ENCODE measurements at regions not wholly inside any gene's neighbourhood (a gene's known extent, or its start where the extent isn't known, plus 50 kb on each side); places are given as distances from the start of the nearest gene placed in this dataset.
"Not testable (repeated sequence)": the region's sequence is repeated elsewhere in the genome, so short reads cannot be mapped to it uniquely, and the experiment has no call there.

DNA sequence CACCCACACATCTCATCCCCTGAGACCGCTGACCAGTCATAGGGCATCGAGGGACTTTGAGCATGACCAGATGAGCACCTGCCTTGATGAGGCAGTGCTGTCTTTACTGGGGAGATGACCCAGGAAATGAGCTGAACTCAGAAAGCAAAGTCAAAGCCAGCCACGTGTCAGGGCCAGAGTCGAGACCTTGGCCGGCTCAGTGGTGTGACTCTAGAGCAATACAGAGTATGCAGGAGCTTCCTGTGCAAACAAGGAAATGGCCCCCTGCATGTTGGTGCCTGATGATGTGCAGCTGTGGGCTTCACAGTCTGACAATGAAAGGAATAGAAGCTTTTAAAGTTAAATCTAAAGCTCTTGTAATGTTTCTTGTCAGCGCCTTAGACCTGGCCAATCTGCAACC, 332.9 kb downstream of the PCNX1 start:
- DNase-seq (ENCODE audit: low read depth in 2 of 2), result no peak

DNA sequence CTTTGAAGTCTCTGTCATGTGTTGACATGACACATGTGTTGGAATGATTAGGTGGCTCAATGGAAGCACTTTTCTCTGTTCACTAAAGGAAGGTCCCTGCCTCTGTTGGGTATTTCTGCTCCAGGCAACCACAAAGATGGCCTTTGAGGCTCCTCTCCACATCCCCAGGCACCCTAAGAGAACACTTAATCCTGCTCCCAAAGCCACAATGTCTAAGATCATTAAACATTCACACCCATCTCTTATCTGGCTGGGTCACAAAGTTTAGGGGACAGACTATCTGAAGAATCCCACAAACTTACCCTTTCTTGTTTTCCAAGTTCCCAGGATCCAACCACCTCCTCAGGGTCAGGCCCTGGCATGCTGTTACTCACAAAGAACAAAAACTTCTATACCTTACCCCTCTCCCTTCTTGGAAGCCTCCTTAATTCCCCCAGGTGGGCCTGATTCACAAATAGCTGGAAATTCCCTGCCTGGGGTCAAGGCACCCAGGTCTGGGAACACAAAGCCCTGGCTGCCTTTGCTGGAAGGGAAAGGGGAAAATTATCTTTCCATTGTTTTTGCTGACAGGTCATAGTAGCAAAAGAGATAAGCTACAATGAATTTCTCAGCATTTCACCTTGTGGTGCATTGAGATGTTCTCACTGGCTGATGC, 333.7 kb downstream of the PCNX1 start:
- DNase-seq (ENCODE audit: low read depth in 2 of 2), result peak in 1 of 2 donors; percentile 47

DNA sequence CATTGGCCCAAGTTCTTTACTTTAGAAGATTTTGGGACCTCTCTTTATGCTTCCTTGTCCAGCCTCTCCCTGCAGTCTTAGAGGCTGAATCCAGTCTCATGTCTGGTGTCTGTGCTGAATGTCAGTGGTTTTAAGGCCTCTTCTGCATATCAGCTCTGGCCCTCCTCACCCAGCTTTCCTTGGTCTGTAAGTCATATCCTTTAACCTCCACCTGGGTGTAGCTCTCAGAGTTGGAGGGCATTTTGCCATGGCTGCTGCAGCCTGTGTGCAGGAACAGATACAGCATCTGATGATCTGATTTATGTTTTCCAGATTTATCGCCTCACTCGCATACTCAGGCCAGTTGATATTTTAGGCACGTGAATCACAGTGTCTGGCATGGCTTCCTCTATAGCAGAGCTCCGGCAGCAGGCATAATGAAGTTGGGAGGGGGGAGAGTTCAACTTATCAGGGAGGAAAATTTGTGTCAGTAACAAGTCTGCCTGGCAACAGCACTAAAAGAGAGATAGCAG, 335.0 kb downstream of the PCNX1 start:
- peak; percentile 25 to 83 for DNase-seq (ENCODE audit: low read depth in 2 of 2)

DNA sequence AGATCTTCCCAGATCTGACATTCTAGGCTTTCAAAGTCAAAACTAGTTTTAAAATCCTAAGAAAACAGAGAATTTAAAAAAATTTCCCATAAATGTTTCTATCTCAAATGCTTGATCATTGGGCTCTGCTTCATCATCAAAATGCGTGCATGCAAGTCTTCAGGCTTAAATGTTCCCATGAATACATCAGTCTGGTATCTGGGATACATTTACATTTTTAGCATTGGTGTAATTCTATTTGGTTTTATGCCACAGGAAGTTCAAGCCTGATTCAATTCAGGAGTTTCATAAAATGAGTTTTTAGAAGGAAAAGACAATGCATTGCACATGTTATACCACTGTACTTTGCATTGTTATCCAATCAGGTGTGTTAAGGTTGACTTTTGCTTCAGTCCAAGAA, 336.4 kb downstream of the PCNX1 start:
- DNase-seq (ENCODE audit: low read depth in 2 of 2), result no peak

DNA sequence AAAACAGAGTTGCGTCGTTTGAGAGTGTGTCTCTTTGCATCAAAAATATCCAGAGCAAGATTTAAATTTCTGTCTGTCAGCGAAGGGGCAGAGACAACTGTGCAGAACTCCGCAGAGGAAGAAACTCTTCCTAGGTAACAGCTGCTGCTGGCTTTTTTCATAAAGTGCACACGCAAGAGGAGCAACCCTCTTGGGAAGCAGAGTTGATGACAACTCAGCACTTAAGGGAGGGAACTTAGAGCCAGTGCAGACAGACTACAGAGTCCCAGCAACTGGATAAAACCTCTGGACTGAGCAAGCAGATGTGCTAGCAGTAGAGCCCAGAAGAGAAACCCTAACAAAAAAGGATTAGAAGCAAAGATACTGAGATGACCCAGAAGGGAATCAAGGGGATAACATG, 337.1 kb downstream of the PCNX1 start:
- no peak for DNase-seq (ENCODE audit: low read depth in 2 of 2)

DNA sequence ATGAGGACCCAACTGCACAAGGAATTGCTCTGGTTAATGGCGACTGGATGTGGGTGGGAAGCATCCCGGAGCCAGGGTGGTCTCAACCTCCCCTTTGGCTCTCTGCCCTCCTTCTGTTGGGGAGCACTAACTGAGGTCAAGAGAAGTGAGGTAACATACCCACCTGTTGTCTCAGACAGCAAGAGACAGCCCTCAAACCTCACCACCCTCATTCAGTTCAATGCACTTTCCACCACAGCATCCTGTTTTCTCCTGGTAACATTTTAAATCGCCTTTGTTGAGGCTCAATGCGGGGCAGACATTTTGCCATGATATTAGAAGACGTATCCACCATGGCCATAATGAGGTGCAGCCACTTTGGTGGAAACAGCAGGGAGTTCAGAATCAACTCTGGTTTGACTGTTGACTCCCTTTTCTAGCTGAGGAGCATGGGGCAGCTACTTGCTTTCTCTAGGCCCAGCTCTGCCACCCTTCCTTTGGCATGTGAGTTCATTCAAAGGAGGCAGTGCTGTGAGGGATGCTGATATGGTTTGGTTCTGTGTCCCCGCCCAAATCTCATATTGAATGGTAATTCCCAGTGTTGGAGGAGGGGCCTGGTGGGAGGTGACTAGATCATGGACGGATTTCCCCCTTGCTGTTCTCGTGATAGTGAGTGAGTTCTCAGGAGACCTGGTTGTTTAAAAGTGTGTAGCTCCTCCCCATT, 338.6 kb downstream of the PCNX1 start:
- no peak for DNase-seq (ENCODE audit: low read depth in 2 of 2)

DNA sequence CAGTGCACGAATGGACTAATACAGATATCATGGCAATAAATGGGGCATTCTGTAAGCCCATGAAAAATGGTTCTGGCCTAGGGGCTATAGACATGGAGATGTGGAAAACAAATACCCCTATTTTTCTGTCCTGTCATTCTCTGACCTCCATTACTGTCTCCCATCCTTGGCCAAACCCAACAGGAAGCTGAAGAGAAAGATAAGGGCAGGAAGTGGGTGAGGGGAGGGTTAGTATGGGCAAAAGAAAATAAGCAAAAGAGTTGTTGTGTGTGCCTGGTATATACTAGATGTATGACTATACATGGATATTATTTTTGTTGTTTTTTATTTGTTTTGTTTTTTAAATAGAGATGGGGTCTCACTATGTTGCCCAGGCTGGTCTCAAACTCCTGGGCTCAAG, 339.3 kb downstream of the PCNX1 start:
- DNase-seq (ENCODE audit: low read depth in 2 of 2), result peak in 1 of 2 donors; percentile 32

DNA sequence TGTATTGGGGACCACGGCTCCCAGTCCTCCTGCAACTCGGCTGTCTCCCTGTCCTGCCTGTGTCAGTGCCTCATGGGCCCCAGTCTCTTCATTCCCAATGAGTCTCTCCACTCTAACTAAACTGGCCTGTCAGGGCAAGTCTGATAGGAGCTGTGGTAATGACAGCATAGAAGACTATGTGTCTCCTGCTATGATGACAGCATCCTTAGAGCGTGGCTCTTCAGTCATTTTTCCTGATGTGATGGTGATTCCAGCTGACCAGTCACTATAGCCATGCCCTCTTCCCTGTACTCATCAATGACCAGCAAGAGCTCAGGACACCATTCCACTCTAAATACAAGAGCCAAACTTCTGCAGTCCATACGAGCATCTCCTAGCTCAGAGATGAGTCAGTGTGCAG, 339.8 kb downstream of the PCNX1 start:
- DNase-seq (ENCODE audit: low read depth in 2 of 2), result no peak

DNA sequence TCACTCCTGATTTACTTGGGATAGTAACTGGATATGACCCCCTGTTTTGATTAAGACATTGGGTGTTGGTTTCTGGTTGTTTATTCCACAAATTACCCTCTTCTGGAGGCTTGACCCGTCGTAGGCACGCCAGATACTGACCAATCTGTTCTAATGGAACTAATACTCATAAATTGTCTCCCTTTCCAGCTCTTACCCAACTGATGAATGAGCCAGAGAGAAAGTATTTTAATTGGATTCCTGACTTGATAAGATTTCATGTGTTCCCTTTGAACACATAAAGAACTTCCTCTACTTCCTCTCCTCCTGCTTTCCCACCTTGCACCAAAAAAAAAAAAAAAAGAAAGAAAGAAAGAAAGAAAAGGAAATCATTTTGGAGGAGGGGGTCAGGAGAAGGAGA, 340.9 kb downstream of the PCNX1 start:
- no peak for DNase-seq (ENCODE audit: low read depth in 2 of 2)

DNA sequence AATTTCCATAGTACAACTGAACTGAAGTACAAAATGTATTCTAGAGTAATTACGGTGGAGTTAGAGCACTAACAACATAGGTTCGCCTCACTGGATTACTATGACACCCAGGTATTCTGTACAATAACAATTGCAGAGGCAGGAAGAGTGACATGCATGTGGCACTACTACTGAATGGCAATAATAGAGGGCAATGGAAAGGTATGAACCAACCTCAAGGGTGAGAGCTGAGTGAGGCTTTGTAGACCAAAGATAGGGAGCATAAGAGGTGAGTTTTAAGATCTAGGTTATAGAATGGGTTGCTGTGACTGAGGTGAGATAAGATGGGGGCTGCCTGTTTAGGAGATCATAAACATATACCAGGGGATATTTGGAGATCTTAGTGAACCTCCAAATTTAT, 343.1 kb downstream of the PCNX1 start:
- DNase-seq (ENCODE audit: low read depth in 2 of 2), result no peak

DNA sequence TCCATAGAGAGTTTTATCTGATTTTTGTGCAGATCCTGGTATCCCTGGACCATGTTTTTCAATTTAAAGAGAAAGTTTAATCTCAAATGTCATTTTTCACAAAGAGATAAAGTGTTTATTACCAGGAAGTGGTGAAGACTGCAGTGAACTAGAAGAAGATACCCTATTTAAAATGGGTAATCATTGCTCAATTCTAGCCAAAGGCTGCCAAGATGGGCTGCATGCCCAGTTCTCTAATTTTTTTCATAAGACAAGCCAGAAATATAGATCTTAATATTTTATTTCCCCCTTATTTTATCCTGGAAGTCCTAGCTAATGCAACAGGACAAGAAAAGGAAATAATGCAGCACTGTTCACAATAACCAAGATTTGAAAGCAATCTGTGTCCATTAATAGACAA, 343.5 kb downstream of the PCNX1 start:
- DNase-seq (ENCODE audit: low read depth in 2 of 2), result no peak

DNA sequence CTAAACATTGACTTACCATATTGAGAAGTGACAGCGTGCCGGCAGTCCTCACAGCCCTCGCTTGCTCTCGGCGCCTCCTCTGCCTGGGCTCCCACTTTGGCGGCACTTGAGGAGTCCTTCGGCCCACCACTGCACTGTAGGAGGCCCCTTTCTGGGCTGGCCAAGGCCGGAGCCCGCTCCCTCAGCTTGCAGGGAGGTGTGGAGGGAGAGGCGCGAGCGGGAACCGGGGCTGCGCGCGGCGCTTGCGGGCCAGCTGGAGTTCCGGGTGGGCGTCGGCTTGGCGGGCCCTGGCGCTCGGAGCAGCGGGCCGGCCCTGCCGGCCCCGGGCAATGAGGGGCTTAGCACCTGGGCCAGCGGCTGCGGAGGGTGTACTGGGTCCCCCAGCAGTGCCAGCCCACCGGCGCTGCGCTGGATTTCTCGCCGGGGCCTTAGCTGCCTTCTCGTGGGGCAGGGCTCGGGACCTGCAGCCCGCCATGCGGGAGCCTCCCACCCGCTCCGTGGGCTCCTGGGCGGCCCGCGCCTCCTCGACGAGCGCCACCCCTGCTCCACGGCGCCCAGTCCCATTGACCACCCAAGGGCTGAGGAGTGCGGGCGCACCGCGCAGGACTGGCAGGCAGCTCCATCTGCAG, 346.9 kb downstream of the PCNX1 start:
- DNase-seq (ENCODE audit: low read depth in 2 of 2), result not testable (repeated sequence)

DNA sequence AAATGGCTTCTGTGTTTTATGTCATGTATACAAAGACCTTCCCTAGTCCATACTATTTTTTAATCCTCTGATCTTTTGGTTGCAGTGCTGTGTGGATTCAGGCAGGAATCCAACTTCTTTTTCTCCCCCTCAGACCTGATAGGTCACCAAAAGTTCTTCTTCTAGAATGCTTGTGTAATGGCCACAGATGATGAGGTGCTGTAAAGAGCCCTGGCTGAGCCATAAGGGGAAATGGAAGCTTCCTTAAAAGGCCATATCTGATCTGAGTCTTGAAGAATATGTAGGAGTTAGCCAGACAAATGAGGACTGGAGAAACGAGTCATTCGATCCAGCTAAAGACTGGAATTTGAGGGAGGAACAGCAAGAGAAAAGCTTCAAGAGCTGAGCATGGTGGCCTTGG, 353.9 kb downstream of the PCNX1 start:
- DNase-seq (ENCODE audit: low read depth in 2 of 2), result no peak

DNA sequence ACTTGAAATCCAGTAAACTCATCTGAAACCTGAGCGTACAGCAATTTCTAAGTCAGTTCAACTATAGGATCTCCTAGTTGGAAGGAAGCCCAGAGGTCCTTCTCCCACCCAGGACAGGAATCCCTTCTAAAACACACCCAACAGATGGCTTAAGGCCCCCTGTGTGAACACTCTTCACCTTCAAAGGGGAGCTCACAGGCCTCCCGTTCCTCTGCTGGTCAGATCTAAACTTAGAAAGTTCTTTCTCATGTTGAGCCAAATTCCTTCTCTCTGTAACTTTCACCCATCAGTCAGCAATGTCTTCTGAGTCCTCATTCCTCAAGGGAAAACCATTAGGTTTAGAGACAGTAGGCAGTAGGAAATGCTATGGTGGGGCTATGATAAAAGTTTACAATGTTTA, 355.2 kb downstream of the PCNX1 start:
- no peak for DNase-seq (ENCODE audit: low read depth in 2 of 2)

DNA sequence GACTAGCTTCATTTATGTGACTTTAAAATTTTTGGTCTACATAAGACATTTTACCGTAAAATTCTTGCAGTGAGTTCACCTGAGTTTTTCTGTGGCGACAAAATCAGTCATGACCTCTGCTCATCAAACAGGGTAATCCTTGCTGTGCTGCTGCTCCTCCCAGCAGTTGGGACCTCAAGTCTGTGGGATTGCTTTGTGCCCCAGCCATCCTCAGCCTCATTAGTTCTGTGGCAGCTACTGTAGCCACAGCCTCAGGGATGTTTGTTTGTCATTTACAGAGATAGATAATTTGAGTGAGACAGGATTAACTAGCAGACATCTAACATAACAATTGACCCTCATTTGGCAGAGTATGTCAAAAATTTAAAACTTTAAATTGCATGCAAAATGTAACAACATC, 357.0 kb downstream of the PCNX1 start:
- DNase-seq (ENCODE audit: low read depth in 2 of 2), result no peak

DNA sequence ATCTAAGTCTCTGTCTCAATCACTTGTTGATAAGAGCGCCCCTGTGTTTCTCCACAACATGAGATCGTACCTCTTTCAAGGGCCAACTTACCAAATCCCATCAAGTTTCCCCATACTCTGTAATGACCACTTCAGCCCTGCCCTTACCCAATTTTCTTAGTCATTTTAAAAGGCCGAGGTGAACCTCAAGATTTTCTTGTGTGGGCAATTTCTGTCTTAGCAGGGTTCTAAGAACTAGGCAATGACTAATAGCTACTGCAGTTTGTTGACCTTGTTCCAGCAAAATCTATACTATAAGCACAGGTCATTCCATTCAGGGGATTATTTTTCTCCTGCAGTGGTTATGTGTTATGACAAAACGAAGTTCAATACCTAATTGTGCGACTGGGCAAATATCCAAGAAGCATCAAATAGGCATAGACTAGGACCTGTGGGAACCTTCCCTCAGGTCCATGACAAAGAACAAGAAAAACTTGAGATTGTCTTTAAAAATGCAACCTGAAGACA, 359.8 kb downstream of the PCNX1 start:
- no peak for DNase-seq (ENCODE audit: low read depth in 2 of 2)

DNA sequence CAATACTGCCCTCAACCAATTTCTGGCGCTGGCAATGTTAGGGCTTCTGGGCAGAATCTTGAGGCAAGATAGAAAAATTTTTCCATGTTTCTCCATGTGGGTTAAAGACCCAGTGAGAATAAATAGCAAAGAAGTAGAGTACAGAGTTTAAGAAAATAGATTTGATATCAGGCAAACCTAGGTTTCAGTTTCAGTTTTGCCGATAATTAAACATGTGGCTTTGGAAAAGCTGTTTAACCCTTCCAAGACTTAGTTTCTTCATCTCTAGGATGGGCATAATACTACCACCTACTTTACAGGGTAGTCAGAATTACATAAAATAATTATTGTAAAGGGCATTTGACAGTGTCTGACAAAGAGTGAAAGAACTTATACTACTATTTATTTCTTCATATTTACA, 360.4 kb downstream of the PCNX1 start:
- no peak for DNase-seq (ENCODE audit: low read depth in 2 of 2)

DNA sequence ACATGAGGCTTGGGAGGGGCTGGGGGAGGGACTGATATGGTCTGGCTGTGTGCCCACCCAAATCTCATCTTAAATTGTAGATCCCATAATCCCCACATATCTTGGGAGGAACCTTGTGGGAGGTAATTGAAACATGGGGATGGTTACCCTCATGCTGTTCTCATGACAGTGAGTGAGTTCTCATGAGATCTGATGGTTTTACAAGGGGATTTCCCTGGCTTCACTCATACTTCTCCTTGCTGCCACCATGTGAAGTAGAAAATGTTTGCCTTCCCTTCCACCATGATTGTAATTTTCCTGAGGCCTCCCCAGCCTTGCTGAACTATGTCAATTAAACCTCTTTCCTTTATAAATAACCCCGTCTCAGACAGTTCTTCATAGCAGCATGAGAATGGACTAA, 362.9 kb downstream of the PCNX1 start:
- no peak for DNase-seq (ENCODE audit: low read depth in 2 of 2)

DNA sequence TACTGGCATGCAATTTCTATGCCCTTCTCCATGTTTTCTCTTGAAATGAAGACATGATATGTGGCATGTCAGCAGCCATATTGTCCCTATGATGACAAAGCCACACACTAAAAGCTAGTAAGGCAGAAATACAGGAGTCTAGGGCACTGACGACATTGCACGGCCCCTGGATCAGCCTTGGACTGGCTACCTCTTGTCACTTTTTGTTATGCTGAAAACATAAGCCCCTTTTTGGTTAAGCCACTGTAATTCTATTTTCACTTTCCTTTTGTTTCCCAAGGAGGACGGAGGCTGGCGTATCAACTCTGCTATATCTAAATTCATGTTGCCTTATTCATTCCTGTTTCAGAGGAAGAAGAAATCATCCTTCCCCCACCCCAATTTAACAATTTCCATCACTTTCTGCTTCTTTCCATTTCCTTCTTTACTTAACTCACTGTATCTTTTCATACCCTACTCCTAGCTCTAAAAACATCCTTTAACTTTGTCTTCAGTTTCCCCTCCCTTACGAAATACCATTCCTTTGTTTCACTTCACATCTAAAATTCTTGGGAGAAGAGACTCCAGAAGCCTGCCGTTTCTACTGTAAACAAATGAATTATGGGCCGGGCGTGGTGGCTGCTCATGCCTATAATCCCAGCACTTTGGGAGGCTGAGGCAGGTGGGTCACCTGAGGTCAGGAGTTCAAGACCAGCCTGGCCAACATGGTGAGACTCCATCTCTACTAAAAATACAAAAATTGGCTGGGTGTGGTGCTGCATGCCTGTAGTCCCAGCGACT, 364.1 kb downstream of the PCNX1 start:
- DNase-seq (ENCODE audit: low read depth in 2 of 2), result no peak

DNA sequence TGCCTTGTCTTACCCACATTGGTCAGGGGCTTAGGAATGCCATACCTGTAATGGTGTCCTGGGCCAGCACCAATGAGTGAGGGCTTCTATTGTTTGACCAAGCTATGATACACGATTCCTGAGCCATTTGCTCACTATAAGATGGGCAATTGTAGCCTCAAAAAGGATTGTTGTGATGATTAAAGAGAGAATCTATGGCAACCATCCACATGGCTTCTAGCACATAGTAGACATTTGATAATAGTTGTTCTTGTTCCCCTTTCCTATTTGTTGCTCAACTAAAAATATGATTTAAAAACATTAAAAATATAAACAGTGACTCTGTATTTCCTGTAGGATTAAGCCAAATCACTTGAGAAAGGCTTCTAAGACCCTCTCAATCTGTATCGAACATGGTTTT, 366.1 kb downstream of the PCNX1 start:
- no peak for DNase-seq (ENCODE audit: low read depth in 2 of 2)

DNA sequence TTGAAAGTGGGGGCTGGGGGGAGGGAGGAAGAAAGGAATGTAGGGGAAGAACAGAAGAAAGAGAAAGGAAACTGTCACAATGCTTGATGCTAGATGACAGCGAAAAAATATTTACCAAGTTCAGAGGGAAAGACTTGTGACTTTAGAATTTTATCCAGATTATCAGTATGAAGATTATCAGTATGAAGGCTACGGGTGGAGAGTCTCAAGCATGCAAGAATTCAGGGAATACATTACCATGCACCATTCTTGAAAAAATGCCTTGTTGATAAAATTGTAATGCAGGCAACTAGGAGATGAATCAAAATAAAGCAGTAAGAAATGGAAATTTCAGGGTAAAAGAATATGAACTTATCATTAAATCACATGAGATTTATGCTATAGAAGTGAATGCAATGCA, 376.8 kb downstream of the PCNX1 start:
- no peak for DNase-seq (ENCODE audit: low read depth in 2 of 2)

DNA sequence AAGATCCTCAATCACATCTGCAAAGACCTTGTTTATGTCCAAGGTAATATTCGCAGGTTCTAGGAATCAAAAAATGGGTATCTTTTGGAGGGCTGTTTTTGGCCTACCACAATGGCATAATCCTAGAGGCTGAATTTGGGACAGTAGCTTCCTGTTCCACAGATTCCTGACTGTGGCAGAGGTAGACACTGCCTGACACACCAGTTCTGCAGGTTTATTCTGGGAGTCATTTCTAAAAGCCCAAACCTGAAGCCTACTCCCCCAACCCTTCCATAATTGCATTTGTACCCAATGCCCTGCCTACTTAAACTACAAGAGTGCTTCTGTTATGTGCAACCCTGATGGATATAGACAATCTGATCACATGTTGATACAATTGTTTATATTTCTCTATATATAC, 378.9 kb downstream of the PCNX1 start:
- DNase-seq (ENCODE audit: low read depth in 2 of 2), result no peak
